GM18907 (cell line): ENCODE measurements at regions not wholly inside any gene's neighbourhood (a gene's known extent, or its start where the extent isn't known, plus 50 kb on each side); places are given as distances from the start of the nearest gene placed in this dataset.

Experiments
- ATAC-seq: cut with Tn5 transposase; IDR thresholded peaks from one replicate; pipeline ENCODE4 v1.9.1; 2021; ENCODE audit warnings: mild to moderate bottlenecking, moderate library complexity; ENCODE audit not compliant: unreplicated experiment

- no peak for ATAC-seq
These were observed 120.0 kb downstream of the AQP4 start for GRCh38 chr18:26745288-26746181.

GRCh38 chr18:26741758-26742157 is 123.7 kb downstream of the AQP4 start:
- ATAC-seq = no peak

GRCh38 chr18:26741048-26741447 is 124.5 kb downstream of the AQP4 start:
- ATAC-seq = no peak

GRCh38 chr18:26740396-26740795 is 125.1 kb downstream of the AQP4 start:
- ATAC-seq = no peak

GRCh38 chr18:26738706-26739105 is 126.8 kb downstream of the AQP4 start:
- ATAC-seq = no peak

- ATAC-seq = no peak
These were observed 129.2 kb downstream of the AQP4 start for GRCh38 chr18:26736301-26736700.

- no peak for ATAC-seq
These were observed 130.7 kb downstream of the AQP4 start for GRCh38 chr18:26734760-26735159.

GRCh38 chr18:26729449-26729848 is 136.1 kb downstream of the AQP4 start:
- no peak for ATAC-seq

- no peak for ATAC-seq
These were observed 136.5 kb downstream of the AQP4 start for GRCh38 chr18:26729008-26729407.

GRCh38 chr18:26723981-26724380 is 141.5 kb downstream of the AQP4 start:
- no peak for ATAC-seq

GRCh38 chr18:26722565-26722931 is 143.0 kb downstream of the AQP4 start:
- no peak for ATAC-seq

- ATAC-seq = no peak
These were observed 143.5 kb downstream of the AQP4 start for GRCh38 chr18:26721854-26722564.

GRCh38 chr18:26719896-26720295 is 145.6 kb downstream of the AQP4 start:
- ATAC-seq = no peak

- ATAC-seq = no peak
These were observed 148.3 kb downstream of the AQP4 start for GRCh38 chr18:26717123-26717719.

GRCh38 chr18:26714739-26715138 is 150.8 kb downstream of the AQP4 start:
- ATAC-seq = no peak

- ATAC-seq = no peak
These were observed 153.8 kb downstream of the AQP4 start for GRCh38 chr18:26711756-26712155.

GRCh38 chr18:26710470-26711096 is 154.9 kb downstream of the AQP4 start:
- ATAC-seq = peak; percentile 92

GRCh38 chr18:26709897-26710296 is 155.6 kb downstream of the AQP4 start:
- ATAC-seq = no peak

GRCh38 chr18:26708806-26709716 is 156.4 kb downstream of the AQP4 start:
- ATAC-seq = no peak

GRCh38 chr18:26706911-26707351 is 158.6 kb downstream of the AQP4 start:
- ATAC-seq = no peak
